Astrocyte (in vitro differentiated cells and primary cell): ENCODE measurements at regions not wholly inside any gene's neighbourhood (a gene's known extent, or its start where the extent isn't known, plus 50 kb on each side); places are given as distances from the start of the nearest gene placed in this dataset.

Experiments used
- DNase-seq: peaks from one replicate; pipeline ENCODE4 v3.0.0-alpha.2; 2010; ENCODE audit warnings: low read depth
- FAIRE-seq: peaks from 2 replicates; lab custom pipeline; 2011; peaks lifted over from hg19 to GRCh38; lab: Jason Lieb, UNC
- H2AFZ ChIP-seq: 2 replicates; pipeline ENCODE4 v1.6.0; 2012; ENCODE audit warnings: low read depth, low read length, inconsistent platforms
- H3K27ac ChIP-seq: 2 replicates; pipeline ENCODE4 v1.5.1; 2011; ENCODE audit warnings: low read depth, low read length, inconsistent platforms
- H3K27me3 ChIP-seq: 2 replicates; pipeline ENCODE4 v1.6.0; 2011; ENCODE audit warnings: low read length, inconsistent platforms; ENCODE audit not compliant: insufficient read depth
- H3K36me3 ChIP-seq: 2 replicates; pipeline ENCODE4 v1.5.1; 2011; ENCODE audit warnings: low read length, inconsistent platforms; ENCODE audit not compliant: insufficient read depth
- H3K4me1 ChIP-seq: 2 replicates; pipeline ENCODE4 v1.5.1; 2011; ENCODE audit warnings: low read length, inconsistent platforms; ENCODE audit not compliant: insufficient read depth
- H3K4me2 ChIP-seq: 2 replicates; pipeline ENCODE4 v1.6.0; 2012; ENCODE audit warnings: low read length, inconsistent platforms
- H3K4me3 ChIP-seq: 2 replicates; pipeline ENCODE4 v1.5.1; 2011; ENCODE audit warnings: low read depth, mild to moderate bottlenecking, low read length, inconsistent platforms; ENCODE audit not compliant: insufficient read depth
- H3K79me2 ChIP-seq: 2 replicates; pipeline ENCODE4 v1.6.0; 2012; ENCODE audit warnings: mild to moderate bottlenecking, low read length, inconsistent platforms; ENCODE audit not compliant: insufficient read depth
- H3K9ac ChIP-seq: 2 replicates; pipeline ENCODE4 v1.6.0; 2012; ENCODE audit warnings: mild to moderate bottlenecking, low read length, inconsistent platforms
- H3K9me3 ChIP-seq: 2 replicates; pipeline ENCODE4 v1.5.1; 2012; ENCODE audit warnings: low read depth, mild to moderate bottlenecking, low read length, inconsistent platforms; ENCODE audit not compliant: insufficient read depth
- H4K20me1 ChIP-seq: 2 replicates; pipeline ENCODE4 v1.6.0; 2012; ENCODE audit warnings: low read length, inconsistent platforms; ENCODE audit not compliant: insufficient read depth
- H3K27ac Mint-ChIP-seq: one replicate; pipeline ENCODE4 v1.8.0; 2021; ENCODE audit warnings: mild to moderate bottlenecking, mixed read lengths; ENCODE audit not compliant: unreplicated experiment
- H3K27me3 Mint-ChIP-seq: one replicate; pipeline ENCODE4 v1.8.0; 2021; ENCODE audit warnings: low read depth, mixed read lengths; ENCODE audit not compliant: unreplicated experiment
- H3K36me3 Mint-ChIP-seq: one replicate; pipeline ENCODE4 v1.8.0; 2021; ENCODE audit warnings: low read depth, mixed read lengths; ENCODE audit not compliant: unreplicated experiment
- H3K4me1 Mint-ChIP-seq: one replicate; pipeline ENCODE4 v1.8.0; 2021; ENCODE audit warnings: low read depth, mixed read lengths; ENCODE audit not compliant: unreplicated experiment
- H3K4me3 Mint-ChIP-seq: one replicate; pipeline ENCODE4 v1.8.0; 2021; ENCODE audit warnings: mild to moderate bottlenecking, moderate library complexity, mixed read lengths; ENCODE audit not compliant: unreplicated experiment
- H3K9me3 Mint-ChIP-seq: one replicate; pipeline ENCODE4 v1.8.0; 2021; ENCODE audit warnings: mild to moderate bottlenecking, mixed read lengths; ENCODE audit not compliant: unreplicated experiment
- EZH2 ChIP-seq: IDR thresholded peaks from 2 replicates; pipeline ENCODE4 v1.6.1; 2012; ENCODE audit warnings: mild to moderate bottlenecking, low read length, inconsistent platforms; ENCODE audit not compliant: insufficient read depth
- TF ChIP-seq, protein P1 (sequence below): IDR thresholded peaks from 2 replicates; pipeline ENCODE4 v1.5.1; 2011; ENCODE audit warnings: low read depth, mild to moderate bottlenecking, inconsistent platforms, low read length, moderate library complexity; ENCODE audit not compliant: insufficient read depth

DNA sequence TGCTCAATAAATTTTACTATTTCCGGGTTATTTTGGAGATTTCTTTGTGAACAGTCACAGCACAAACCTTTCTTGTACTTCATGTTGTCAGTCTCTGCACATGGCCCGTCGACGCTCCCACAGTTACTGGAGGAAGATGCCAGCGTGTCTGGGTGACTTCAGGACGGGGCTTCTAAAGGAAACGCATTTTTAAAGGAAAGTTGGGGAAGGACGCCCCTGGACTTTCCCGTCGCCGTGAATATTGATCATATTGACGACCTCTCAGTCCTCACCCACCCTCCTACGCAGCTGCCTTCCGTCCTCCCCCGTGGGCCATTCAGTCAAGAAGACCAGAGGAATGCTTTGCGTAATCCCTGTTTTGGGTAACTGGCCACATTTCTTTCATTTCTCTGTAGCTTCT lies 71.1 kb upstream of the SNTG2 start:
- H3K36me3 ChIP-seq, result no peaks in the 10 kb centered on the region
- Mint-ChIP-seq H3K4me1 (peaks cover 6% of the 10 kb centered on the region), H3K4me3 (no peak overlapping the region), H3K36me3 (no peaks in the 10 kb centered on the region), H3K9me3 (peaks cover 3% of the 10 kb centered on the region), H3K27me3 (peaks cover 34% of the 10 kb centered on the region), H3K27ac (no peak overlapping the region)
- DNase-seq (no peak), FAIRE-seq (no peak)
- no peak overlapping the region for H3K4me3 ChIP-seq
- H3K27me3 ChIP-seq, result no peaks in the 10 kb centered on the region
- H3K4me2 ChIP-seq, result no peak overlapping the region
- H4K20me1 ChIP-seq, result no peaks in the 10 kb centered on the region
- H3K4me1 ChIP-seq, result no peaks in the 10 kb centered on the region
- no peak overlapping the region for H3K27ac ChIP-seq
- H3K9ac ChIP-seq, result no peak overlapping the region
- TF ChIP-seq, protein P1, sequence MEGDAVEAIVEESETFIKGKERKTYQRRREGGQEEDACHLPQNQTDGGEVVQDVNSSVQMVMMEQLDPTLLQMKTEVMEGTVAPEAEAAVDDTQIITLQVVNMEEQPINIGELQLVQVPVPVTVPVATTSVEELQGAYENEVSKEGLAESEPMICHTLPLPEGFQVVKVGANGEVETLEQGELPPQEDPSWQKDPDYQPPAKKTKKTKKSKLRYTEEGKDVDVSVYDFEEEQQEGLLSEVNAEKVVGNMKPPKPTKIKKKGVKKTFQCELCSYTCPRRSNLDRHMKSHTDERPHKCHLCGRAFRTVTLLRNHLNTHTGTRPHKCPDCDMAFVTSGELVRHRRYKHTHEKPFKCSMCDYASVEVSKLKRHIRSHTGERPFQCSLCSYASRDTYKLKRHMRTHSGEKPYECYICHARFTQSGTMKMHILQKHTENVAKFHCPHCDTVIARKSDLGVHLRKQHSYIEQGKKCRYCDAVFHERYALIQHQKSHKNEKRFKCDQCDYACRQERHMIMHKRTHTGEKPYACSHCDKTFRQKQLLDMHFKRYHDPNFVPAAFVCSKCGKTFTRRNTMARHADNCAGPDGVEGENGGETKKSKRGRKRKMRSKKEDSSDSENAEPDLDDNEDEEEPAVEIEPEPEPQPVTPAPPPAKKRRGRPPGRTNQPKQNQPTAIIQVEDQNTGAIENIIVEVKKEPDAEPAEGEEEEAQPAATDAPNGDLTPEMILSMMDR, result no peak
- no peak for TF ChIP-seq EZH2
- H3K9me3 ChIP-seq, result no peaks in the 10 kb centered on the region
- no peaks in the 10 kb centered on the region for H3K79me2 ChIP-seq
- H2AFZ ChIP-seq, result no peak overlapping the region

DNA sequence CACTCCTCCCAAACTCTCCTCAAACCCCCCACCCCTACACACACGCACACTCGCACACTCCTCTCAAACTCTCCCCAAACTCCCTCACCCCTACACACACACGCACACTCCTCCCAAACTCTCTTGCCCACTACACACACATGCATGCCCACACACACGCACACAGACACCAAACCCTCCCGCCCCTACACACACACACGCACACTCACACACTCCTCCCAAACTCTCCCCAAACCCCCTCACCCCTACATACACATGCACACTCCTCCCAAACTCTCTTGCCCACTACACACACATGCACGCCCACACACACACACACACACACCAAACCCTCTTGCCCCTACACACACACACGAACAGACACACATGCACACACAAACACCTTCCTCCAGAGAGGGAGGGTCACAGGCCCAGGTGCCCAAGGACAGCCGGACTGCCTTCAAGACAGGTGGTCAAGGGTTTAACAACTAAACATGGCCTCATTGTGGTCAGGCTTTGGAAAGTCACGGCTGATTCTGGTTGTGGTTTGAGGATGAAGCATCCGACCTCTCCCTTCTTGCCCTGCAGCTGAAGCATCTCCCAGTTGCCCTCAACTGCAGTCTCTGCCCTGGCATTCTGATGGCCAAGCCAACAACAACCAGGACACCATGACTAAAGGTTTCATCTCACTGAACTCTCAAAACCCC lies 72.3 kb upstream of the SNTG2 start:
- no peaks in the 10 kb centered on the region for H3K36me3 ChIP-seq
- no peaks in the 10 kb centered on the region for H3K79me2 ChIP-seq
- H2AFZ ChIP-seq, result no peak overlapping the region
- H3K9ac ChIP-seq, result no peak overlapping the region
- no peak overlapping the region for H3K4me3 ChIP-seq
- no peak for TF ChIP-seq EZH2
- TF ChIP-seq, protein P1, result no peak
- Mint-ChIP-seq H3K27ac (no peak overlapping the region), H3K27me3 (peaks cover 31% of the 10 kb centered on the region), H3K4me1 (peaks cover 6% of the 10 kb centered on the region), H3K9me3 (peaks cover 3% of the 10 kb centered on the region), H3K36me3 (no peaks in the 10 kb centered on the region), H3K4me3 (no peak overlapping the region)
- H4K20me1 ChIP-seq, result no peaks in the 10 kb centered on the region
- DNase-seq, result no peak
- H3K4me1 ChIP-seq, result no peaks in the 10 kb centered on the region
- FAIRE-seq, result no peak
- no peak overlapping the region for H3K4me2 ChIP-seq
- no peak overlapping the region for H3K27ac ChIP-seq
- H3K9me3 ChIP-seq, result no peaks in the 10 kb centered on the region
- H3K27me3 ChIP-seq, result no peaks in the 10 kb centered on the region

DNA sequence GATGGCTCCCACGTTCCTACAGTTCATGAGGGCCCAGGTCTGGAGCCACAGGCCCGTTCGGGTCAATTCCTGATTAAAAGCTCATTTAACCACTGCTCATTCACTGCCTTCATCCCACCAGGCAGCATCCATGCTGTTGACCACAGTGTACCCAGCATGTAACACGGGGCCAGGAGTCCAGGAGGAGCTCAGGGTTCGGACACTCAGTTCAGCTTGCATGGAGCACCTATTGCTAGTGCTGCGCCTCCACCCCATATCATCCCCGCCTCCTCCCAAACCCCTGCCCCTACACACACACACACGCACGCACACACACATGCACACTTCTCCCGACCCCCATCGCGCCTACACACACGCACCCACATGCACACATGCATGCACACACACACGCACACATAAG lies 72.9 kb upstream of the SNTG2 start:
- DNase-seq, result no peak
- Histone ChIP-seq H3K27ac (no peak overlapping the region), H3K36me3 (no peaks in the 10 kb centered on the region), H3K9ac (no peak overlapping the region), H3K4me3 (no peak overlapping the region), H3K9me3 (no peaks in the 10 kb centered on the region), H3K27me3 (no peaks in the 10 kb centered on the region), H3K4me2 (no peak overlapping the region), H3K4me1 (no peaks in the 10 kb centered on the region), H2AFZ (no peak overlapping the region), H3K79me2 (no peaks in the 10 kb centered on the region), H4K20me1 (no peaks in the 10 kb centered on the region)
- TF ChIP-seq, protein P1, result no peak
- TF ChIP-seq EZH2, result no peak
- FAIRE-seq, result no peak
- Mint-ChIP-seq H3K9me3 (peaks cover 3% of the 10 kb centered on the region), H3K4me1 (peaks cover 6% of the 10 kb centered on the region), H3K27ac (no peak overlapping the region), H3K4me3 (no peak overlapping the region), H3K36me3 (no peaks in the 10 kb centered on the region), H3K27me3 (peaks cover 24% of the 10 kb centered on the region)
